Jurkat, Clone E6-1 (cell line): ENCODE measurements at regions not wholly inside any gene's neighbourhood (a gene's known extent, or its start where the extent isn't known, plus 50 kb on each side); places are given as distances from the start of the nearest gene placed in this dataset.

Source experiments
- DNase-seq: peaks from one replicate; pipeline ENCODE4 v3.0.0-alpha.2; 2011; ENCODE audit warnings: low read depth, low spot score
- H3K4me3 ChIP-seq: 2 replicates; pipeline ENCODE4 v1.5.1; 2011; ENCODE audit warnings: mild to moderate bottlenecking, low read length, control low read depth, moderate library complexity

GRCh38 chr16:76791151-76791550 is 399.8 kb upstream of the MON1B start:
- no peak for DNase-seq
- H3K4me3 ChIP-seq: no peak overlapping the region

GRCh38 chr16:76796416-76796815 is 394.6 kb upstream of the MON1B start:
- H3K4me3 ChIP-seq: no peak overlapping the region
- no peak for DNase-seq

GRCh38 chr16:76796978-76797377 is 394.0 kb upstream of the MON1B start:
- H3K4me3 ChIP-seq: no peak overlapping the region
- DNase-seq: no peak

- DNase-seq: no peak
- H3K4me3 ChIP-seq: no peak overlapping the region
Measured at GRCh38 chr16:76797457-76797856, 393.5 kb upstream of the MON1B start.

- H3K4me3 ChIP-seq: no peak overlapping the region
- DNase-seq: no peak
Measured at GRCh38 chr16:76800196-76800595, 390.8 kb upstream of the MON1B start.

- DNase-seq: no peak
- H3K4me3 ChIP-seq: no peak overlapping the region
Measured at GRCh38 chr16:76801357-76801756, 389.6 kb upstream of the MON1B start.

- DNase-seq: no peak
Measured at GRCh38 chr16:76816475-76816874, 374.5 kb upstream of the MON1B start.

GRCh38 chr16:76818606-76819181 is 372.3 kb upstream of the MON1B start:
- DNase-seq: no peak
- H3K4me3 ChIP-seq: no peak overlapping the region

More at GRCh38 chr16:76816475-76816874, 374.5 kb upstream of the MON1B start:
- H3K4me3 ChIP-seq: no peak overlapping the region

- no peak for DNase-seq
- no peak overlapping the region for H3K4me3 ChIP-seq
Measured at GRCh38 chr16:76819226-76819916, 371.6 kb upstream of the MON1B start.

GRCh38 chr16:76824221-76824620 is 366.8 kb upstream of the MON1B start:
- no peak overlapping the region for H3K4me3 ChIP-seq
- no peak for DNase-seq

GRCh38 chr16:76824791-76825190 is 366.2 kb upstream of the MON1B start:
- DNase-seq: no peak
- H3K4me3 ChIP-seq: no peak overlapping the region

GRCh38 chr16:76835339-76835738 is 355.7 kb upstream of the MON1B start:
- no peak overlapping the region for H3K4me3 ChIP-seq
- no peak for DNase-seq

GRCh38 chr16:76835779-76836300 is 355.1 kb upstream of the MON1B start:
- no peak for DNase-seq

GRCh38 chr16:76837872-76838271 is 353.1 kb upstream of the MON1B start:
- DNase-seq: no peak
- no peak overlapping the region for H3K4me3 ChIP-seq

More at GRCh38 chr16:76835779-76836300, 355.1 kb upstream of the MON1B start:
- H3K4me3 ChIP-seq: no peak overlapping the region

- DNase-seq: no peak
- no peak overlapping the region for H3K4me3 ChIP-seq
Measured at GRCh38 chr16:76854234-76854633, 336.8 kb upstream of the MON1B start.

GRCh38 chr16:76856112-76856511 is 334.9 kb upstream of the MON1B start:
- no peak for DNase-seq
- H3K4me3 ChIP-seq: no peak overlapping the region

GRCh38 chr16:76857402-76857801 is 333.6 kb upstream of the MON1B start:
- DNase-seq: no peak
- H3K4me3 ChIP-seq: no peak overlapping the region

GRCh38 chr16:76862901-76863300 is 328.1 kb upstream of the MON1B start:
- no peak overlapping the region for H3K4me3 ChIP-seq
- DNase-seq: no peak

- DNase-seq: no peak
- H3K4me3 ChIP-seq: no peak overlapping the region
Measured at GRCh38 chr16:76866994-76867393, 324.0 kb upstream of the MON1B start.

GRCh38 chr16:76875898-76876297 is 315.1 kb upstream of the MON1B start:
- H3K4me3 ChIP-seq: no peak overlapping the region
- DNase-seq: no peak

- H3K4me3 ChIP-seq: no peak overlapping the region
- DNase-seq: no peak
Measured at GRCh38 chr16:76879420-76879819, 311.6 kb upstream of the MON1B start.
